Ascending aorta (tissue), 2 donors: ENCODE measurements at regions not wholly inside any gene's neighbourhood (a gene's known extent, or its start where the extent isn't known, plus 50 kb on each side); places are given as distances from the start of the nearest gene placed in this dataset.

Experiments used
- DNase-seq, 2 donors: peaks; one replicate each; pipeline ENCODE4 v3.0.0-alpha.2; 2019; ENCODE audit warnings: low spot score in 2 of 2
- H3K27ac ChIP-seq, 2 donors: fragments of 200-600 bp; sonication (generic); one replicate each; pipeline ENCODE4 v1.5.1; 2016 to 2017; ENCODE audit warnings: mild to moderate bottlenecking in 1 of 2
- H3K27me3 ChIP-seq: fragments of 200-600 bp; sonication (generic); one replicate; pipeline ENCODE4 v1.5.1; 2017
- H3K36me3 ChIP-seq, 2 donors: fragments of 200-600 bp; sonication (generic); one replicate each; pipeline ENCODE4 v1.5.1; 2016
- H3K4me1 ChIP-seq, 2 donors: fragments of 200-600 bp; sonication (generic); one replicate each; pipeline ENCODE4 v1.5.1; 2016 to 2017; ENCODE audit warnings: mild to moderate bottlenecking in 1 of 2
- H3K4me3 ChIP-seq, 2 donors: fragments of 200-600 bp; sonication (generic); one replicate each; pipeline ENCODE4 v1.5.1; 2016 to 2017; ENCODE audit warnings: mild to moderate bottlenecking in 1 of 2
- H3K9me3 ChIP-seq, 2 donors: fragments of 200-600 bp; sonication (generic); one replicate each; pipeline ENCODE4 v1.5.1; 2016
- CTCF ChIP-seq, 3 experiments: fragments of 200-600 bp in 2 of 3; fragments of 450-650 bp in 1 of 3; sonication (generic) in 2 of 3; IDR thresholded peaks; one replicate each; pipeline ENCODE4 v1.5.1; 2016 to 2019; ENCODE audit warnings: antibody characterized with exemption in 3 of 3, mild to moderate bottlenecking in 1 of 3, moderate library complexity in 1 of 3
- intact Hi-C: fragments of 100-400 bp; cut with DNase I; formaldehyde crosslinking; loops from one replicate; pipeline ENCODE4 v1.15.1; 2023

- Histone ChIP-seq H3K9me3 (no peaks in the 10 kb centered on the region), H3K27ac (no peak overlapping the region), H3K27me3 (no peaks in the 10 kb centered on the region), H3K4me1 (no peaks in the 10 kb centered on the region), H3K36me3 (no peaks in the 10 kb centered on the region), H3K4me3 (no peak overlapping the region)
- DNase-seq, result no peak
- intact Hi-C loops, result no loop called here
- no peak for TF ChIP-seq CTCF (IDR thresholded peaks at IDR 0.05)
Measured at GRCh38 chr14:26993556-26993955, 395.7 kb upstream of the NOVA1 start.

GRCh38 chr14:26995301-26995700, 397.5 kb upstream of the NOVA1 start:
- H3K4me1 ChIP-seq, result no peaks in the 10 kb centered on the region
- DNase-seq, result no peak
- H3K4me3 ChIP-seq, result no peak overlapping the region
- no peaks in the 10 kb centered on the region for H3K27me3 ChIP-seq
- no peaks in the 10 kb centered on the region for H3K9me3 ChIP-seq
- intact Hi-C loops, result no loop called here
- H3K27ac ChIP-seq, result no peak overlapping the region
- H3K36me3 ChIP-seq, result no peaks in the 10 kb centered on the region
- TF ChIP-seq CTCF (IDR thresholded peaks at IDR 0.05), result no peak

- H3K4me3 ChIP-seq, result no peak overlapping the region
- intact Hi-C loops, result no loop called here
- H3K36me3 ChIP-seq, result no peaks in the 10 kb centered on the region
- DNase-seq, result no peak
- no peaks in the 10 kb centered on the region for H3K9me3 ChIP-seq
- no peaks in the 10 kb centered on the region for H3K4me1 ChIP-seq
- no peak for TF ChIP-seq CTCF (IDR thresholded peaks at IDR 0.05)
- no peak overlapping the region for H3K27ac ChIP-seq
- no peaks in the 10 kb centered on the region for H3K27me3 ChIP-seq
Measured at GRCh38 chr14:26996246-26996645, 398.4 kb upstream of the NOVA1 start.

- Histone ChIP-seq H3K36me3 (no peaks in the 10 kb centered on the region), H3K27ac (no peak overlapping the region), H3K4me1 (no peaks in the 10 kb centered on the region), H3K9me3 (no peaks in the 10 kb centered on the region), H3K4me3 (no peak overlapping the region), H3K27me3 (no peaks in the 10 kb centered on the region)
- no peak for DNase-seq
- intact Hi-C loops, result no loop called here
- TF ChIP-seq CTCF (IDR thresholded peaks at IDR 0.05), result no peak
Measured at GRCh38 chr14:27002179-27002578, 404.3 kb upstream of the NOVA1 start.

GRCh38 chr14:27006570-27006969, 408.7 kb upstream of the NOVA1 start:
- TF ChIP-seq CTCF (IDR thresholded peaks at IDR 0.05), result no peak
- Histone ChIP-seq H3K27ac (no peak overlapping the region), H3K4me1 (no peaks in the 10 kb centered on the region), H3K27me3 (no peaks in the 10 kb centered on the region), H3K36me3 (no peaks in the 10 kb centered on the region), H3K4me3 (no peak overlapping the region), H3K9me3 (no peaks in the 10 kb centered on the region)
- intact Hi-C loops, result no loop called here
- no peak for DNase-seq

- Histone ChIP-seq H3K27ac (no peak overlapping the region), H3K36me3 (no peaks in the 10 kb centered on the region), H3K4me1 (no peaks in the 10 kb centered on the region), H3K4me3 (no peak overlapping the region), H3K9me3 (no peaks in the 10 kb centered on the region), H3K27me3 (no peaks in the 10 kb centered on the region)
- DNase-seq, result no peak
- no peak for TF ChIP-seq CTCF (IDR thresholded peaks at IDR 0.05)
- intact Hi-C loops, result no loop called here
Measured at GRCh38 chr14:27008187-27008586, 410.4 kb upstream of the NOVA1 start.
